ENCODE measurements at regions not wholly inside any gene's neighbourhood (a gene's known extent, or its start where the extent isn't known, plus 50 kb on each side); places are given as distances from the start of the nearest gene placed in this dataset.

DNA sequence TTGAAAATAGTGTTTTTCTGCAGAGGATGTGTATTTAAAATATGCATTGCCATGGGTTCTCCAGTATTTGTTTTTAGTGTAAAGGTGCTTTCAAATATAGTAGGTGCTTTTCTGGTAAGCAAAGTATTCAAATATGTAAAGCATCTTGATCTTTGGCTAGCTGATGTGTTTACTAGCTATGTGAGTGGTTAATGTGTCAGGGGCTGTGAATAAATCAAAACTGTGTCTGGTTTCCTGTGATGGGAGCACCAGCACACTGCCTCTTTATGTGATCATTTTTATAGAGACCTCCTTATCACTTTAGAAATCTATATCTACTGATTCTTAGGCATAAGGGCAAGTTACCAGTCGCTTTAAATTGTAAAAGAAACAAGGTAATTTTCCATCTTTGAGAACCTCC lies 388.9 kb upstream of the MAN1A1 start (continued):
- TF ChIP-seq, protein P1, sequence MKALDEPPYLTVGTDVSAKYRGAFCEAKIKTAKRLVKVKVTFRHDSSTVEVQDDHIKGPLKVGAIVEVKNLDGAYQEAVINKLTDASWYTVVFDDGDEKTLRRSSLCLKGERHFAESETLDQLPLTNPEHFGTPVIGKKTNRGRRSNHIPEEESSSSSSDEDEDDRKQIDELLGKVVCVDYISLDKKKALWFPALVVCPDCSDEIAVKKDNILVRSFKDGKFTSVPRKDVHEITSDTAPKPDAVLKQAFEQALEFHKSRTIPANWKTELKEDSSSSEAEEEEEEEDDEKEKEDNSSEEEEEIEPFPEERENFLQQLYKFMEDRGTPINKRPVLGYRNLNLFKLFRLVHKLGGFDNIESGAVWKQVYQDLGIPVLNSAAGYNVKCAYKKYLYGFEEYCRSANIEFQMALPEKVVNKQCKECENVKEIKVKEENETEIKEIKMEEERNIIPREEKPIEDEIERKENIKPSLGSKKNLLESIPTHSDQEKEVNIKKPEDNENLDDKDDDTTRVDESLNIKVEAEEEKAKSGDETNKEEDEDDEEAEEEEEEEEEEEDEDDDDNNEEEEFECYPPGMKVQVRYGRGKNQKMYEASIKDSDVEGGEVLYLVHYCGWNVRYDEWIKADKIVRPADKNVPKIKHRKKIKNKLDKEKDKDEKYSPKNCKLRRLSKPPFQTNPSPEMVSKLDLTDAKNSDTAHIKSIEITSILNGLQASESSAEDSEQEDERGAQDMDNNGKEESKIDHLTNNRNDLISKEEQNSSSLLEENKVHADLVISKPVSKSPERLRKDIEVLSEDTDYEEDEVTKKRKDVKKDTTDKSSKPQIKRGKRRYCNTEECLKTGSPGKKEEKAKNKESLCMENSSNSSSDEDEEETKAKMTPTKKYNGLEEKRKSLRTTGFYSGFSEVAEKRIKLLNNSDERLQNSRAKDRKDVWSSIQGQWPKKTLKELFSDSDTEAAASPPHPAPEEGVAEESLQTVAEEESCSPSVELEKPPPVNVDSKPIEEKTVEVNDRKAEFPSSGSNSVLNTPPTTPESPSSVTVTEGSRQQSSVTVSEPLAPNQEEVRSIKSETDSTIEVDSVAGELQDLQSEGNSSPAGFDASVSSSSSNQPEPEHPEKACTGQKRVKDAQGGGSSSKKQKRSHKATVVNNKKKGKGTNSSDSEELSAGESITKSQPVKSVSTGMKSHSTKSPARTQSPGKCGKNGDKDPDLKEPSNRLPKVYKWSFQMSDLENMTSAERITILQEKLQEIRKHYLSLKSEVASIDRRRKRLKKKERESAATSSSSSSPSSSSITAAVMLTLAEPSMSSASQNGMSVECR (CRISPR knock-in tag; IDR thresholded peaks at IDR 0.05; ENCODE audit: borderline replicate concordance) = no peak
- TF ChIP-seq, protein P2, sequence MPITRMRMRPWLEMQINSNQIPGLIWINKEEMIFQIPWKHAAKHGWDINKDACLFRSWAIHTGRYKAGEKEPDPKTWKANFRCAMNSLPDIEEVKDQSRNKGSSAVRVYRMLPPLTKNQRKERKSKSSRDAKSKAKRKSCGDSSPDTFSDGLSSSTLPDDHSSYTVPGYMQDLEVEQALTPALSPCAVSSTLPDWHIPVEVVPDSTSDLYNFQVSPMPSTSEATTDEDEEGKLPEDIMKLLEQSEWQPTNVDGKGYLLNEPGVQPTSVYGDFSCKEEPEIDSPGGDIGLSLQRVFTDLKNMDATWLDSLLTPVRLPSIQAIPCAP (CRISPR knock-in tag; IDR thresholded peaks at IDR 0.05) = no peak
- no peak for TF ChIP-seq NFATC4 (CRISPR knock-in tag; IDR thresholded peaks at IDR 0.05)
- TF ChIP-seq NR2C2 (CRISPR knock-in tag; IDR thresholded peaks at IDR 0.05) = no peak
- TF ChIP-seq, protein P3, sequence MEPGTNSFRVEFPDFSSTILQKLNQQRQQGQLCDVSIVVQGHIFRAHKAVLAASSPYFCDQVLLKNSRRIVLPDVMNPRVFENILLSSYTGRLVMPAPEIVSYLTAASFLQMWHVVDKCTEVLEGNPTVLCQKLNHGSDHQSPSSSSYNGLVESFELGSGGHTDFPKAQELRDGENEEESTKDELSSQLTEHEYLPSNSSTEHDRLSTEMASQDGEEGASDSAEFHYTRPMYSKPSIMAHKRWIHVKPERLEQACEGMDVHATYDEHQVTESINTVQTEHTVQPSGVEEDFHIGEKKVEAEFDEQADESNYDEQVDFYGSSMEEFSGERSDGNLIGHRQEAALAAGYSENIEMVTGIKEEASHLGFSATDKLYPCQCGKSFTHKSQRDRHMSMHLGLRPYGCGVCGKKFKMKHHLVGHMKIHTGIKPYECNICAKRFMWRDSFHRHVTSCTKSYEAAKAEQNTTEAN (CRISPR knock-in tag; IDR thresholded peaks at IDR 0.05) = no peak
- TF ChIP-seq OVOL2 (CRISPR knock-in tag; IDR thresholded peaks at IDR 0.05; ENCODE audit: borderline replicate concordance) = no peak
- no peak for TF ChIP-seq CREM (CRISPR knock-in tag; IDR thresholded peaks at IDR 0.05)
- no peak for TF ChIP-seq CREB1 (CRISPR knock-in tag; IDR thresholded peaks at IDR 0.05)
- TF ChIP-seq, protein P4, sequence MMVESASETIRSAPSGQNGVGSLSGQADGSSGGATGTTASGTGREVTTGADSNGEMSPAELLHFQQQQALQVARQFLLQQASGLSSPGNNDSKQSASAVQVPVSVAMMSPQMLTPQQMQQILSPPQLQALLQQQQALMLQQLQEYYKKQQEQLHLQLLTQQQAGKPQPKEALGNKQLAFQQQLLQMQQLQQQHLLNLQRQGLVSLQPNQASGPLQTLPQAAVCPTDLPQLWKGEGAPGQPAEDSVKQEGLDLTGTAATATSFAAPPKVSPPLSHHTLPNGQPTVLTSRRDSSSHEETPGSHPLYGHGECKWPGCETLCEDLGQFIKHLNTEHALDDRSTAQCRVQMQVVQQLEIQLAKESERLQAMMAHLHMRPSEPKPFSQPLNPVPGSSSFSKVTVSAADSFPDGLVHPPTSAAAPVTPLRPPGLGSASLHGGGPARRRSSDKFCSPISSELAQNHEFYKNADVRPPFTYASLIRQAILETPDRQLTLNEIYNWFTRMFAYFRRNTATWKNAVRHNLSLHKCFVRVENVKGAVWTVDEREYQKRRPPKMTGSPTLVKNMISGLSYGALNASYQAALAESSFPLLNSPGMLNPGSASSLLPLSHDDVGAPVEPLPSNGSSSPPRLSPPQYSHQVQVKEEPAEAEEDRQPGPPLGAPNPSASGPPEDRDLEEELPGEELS (CRISPR knock-in tag; IDR thresholded peaks at IDR 0.05) = no peak
- no peak for TF ChIP-seq ATF1 (CRISPR knock-in tag; IDR thresholded peaks at IDR 0.05)

DNA sequence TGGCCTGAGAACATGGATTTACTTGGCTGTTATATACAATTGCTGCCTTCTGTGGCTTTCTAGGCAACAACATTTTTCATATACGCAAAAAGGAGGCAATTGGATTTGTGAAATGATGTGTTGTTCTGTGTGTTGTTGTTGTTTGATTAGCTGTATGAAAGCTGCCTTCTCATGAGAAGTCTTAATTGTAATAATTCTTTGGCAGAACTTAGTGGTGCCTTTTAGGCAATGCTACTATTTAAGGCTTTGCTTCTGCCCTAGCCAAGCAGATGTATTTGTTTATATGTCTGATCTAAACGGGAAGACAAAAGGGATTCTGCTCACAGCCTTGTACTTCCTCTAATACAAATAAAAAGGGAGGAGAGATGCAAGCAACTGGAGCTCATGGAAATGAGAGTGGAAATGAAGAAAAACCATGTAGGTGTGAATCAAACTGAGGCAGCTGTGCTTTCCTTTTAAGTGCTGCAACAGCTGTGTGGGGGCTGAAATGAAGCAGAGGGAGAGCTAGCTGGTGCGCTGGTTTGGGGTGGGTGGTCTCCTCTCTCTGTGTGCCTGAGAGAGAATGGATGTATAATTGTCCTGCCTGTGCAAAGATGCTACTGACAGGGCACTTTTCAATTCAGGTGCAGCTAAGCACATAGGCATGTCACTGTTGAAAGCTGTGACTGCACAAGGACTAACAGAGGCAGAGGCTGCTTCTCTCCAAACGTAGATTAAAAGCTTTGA lies 386.9 kb upstream of the MAN1A1 start:
- CTCF ChIA-PET = no interaction called here
- Mint-ChIP-seq H3K9me3 (no peaks in the 10 kb centered on the region), H3K36me3 (no peaks in the 10 kb centered on the region), H3K27ac (no peak overlapping the region), H3K4me3 (no peak overlapping the region), H3K27me3 (ENCODE audit: low read depth) (no peaks in the 10 kb centered on the region), H3K4me1 (no peaks in the 10 kb centered on the region)
- DNase-seq (ENCODE audit: low spot score) (no peak), ATAC-seq (no peak)
- POLR2A ChIA-PET = no interaction called here
- TF ChIP-seq, protein P5, sequence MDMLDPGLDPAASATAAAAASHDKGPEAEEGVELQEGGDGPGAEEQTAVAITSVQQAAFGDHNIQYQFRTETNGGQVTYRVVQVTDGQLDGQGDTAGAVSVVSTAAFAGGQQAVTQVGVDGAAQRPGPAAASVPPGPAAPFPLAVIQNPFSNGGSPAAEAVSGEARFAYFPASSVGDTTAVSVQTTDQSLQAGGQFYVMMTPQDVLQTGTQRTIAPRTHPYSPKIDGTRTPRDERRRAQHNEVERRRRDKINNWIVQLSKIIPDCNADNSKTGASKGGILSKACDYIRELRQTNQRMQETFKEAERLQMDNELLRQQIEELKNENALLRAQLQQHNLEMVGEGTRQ (CRISPR knock-in tag; IDR thresholded peaks at IDR 0.05) = no peak
- TF ChIP-seq NFE2L1 (CRISPR knock-in tag; IDR thresholded peaks at IDR 0.05) = no peak
- TF ChIP-seq, protein P6, sequence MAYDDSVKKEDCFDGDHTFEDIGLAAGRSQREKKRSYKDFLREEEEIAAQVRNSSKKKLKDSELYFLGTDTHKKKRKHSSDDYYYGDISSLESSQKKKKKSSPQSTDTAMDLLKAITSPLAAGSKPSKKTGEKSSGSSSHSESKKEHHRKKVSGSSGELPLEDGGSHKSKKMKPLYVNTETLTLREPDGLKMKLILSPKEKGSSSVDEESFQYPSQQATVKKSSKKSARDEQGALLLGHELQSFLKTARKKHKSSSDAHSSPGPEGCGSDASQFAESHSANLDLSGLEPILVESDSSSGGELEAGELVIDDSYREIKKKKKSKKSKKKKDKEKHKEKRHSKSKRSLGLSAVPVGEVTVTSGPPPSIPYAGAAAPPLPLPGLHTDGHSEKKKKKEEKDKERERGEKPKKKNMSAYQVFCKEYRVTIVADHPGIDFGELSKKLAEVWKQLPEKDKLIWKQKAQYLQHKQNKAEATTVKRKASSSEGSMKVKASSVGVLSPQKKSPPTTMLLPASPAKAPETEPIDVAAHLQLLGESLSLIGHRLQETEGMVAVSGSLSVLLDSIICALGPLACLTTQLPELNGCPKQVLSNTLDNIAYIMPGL (CRISPR knock-in tag; IDR thresholded peaks at IDR 0.05) = no peak
- TF ChIP-seq ZNF416 (CRISPR knock-in tag; IDR thresholded peaks at IDR 0.05) = no peak
- TF ChIP-seq, protein P2 (CRISPR knock-in tag; IDR thresholded peaks at IDR 0.05) = no peak
- TF ChIP-seq TCF7 (CRISPR knock-in tag; IDR thresholded peaks at IDR 0.05; ENCODE audit: low read depth) = no peak
- TF ChIP-seq, protein P7, sequence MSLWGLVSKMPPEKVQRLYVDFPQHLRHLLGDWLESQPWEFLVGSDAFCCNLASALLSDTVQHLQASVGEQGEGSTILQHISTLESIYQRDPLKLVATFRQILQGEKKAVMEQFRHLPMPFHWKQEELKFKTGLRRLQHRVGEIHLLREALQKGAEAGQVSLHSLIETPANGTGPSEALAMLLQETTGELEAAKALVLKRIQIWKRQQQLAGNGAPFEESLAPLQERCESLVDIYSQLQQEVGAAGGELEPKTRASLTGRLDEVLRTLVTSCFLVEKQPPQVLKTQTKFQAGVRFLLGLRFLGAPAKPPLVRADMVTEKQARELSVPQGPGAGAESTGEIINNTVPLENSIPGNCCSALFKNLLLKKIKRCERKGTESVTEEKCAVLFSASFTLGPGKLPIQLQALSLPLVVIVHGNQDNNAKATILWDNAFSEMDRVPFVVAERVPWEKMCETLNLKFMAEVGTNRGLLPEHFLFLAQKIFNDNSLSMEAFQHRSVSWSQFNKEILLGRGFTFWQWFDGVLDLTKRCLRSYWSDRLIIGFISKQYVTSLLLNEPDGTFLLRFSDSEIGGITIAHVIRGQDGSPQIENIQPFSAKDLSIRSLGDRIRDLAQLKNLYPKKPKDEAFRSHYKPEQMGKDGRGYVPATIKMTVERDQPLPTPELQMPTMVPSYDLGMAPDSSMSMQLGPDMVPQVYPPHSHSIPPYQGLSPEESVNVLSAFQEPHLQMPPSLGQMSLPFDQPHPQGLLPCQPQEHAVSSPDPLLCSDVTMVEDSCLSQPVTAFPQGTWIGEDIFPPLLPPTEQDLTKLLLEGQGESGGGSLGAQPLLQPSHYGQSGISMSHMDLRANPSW (CRISPR knock-in tag; conservative IDR thresholded peaks at IDR 0.05; ENCODE audit: low read depth) = no peak
- TF ChIP-seq, protein P8, sequence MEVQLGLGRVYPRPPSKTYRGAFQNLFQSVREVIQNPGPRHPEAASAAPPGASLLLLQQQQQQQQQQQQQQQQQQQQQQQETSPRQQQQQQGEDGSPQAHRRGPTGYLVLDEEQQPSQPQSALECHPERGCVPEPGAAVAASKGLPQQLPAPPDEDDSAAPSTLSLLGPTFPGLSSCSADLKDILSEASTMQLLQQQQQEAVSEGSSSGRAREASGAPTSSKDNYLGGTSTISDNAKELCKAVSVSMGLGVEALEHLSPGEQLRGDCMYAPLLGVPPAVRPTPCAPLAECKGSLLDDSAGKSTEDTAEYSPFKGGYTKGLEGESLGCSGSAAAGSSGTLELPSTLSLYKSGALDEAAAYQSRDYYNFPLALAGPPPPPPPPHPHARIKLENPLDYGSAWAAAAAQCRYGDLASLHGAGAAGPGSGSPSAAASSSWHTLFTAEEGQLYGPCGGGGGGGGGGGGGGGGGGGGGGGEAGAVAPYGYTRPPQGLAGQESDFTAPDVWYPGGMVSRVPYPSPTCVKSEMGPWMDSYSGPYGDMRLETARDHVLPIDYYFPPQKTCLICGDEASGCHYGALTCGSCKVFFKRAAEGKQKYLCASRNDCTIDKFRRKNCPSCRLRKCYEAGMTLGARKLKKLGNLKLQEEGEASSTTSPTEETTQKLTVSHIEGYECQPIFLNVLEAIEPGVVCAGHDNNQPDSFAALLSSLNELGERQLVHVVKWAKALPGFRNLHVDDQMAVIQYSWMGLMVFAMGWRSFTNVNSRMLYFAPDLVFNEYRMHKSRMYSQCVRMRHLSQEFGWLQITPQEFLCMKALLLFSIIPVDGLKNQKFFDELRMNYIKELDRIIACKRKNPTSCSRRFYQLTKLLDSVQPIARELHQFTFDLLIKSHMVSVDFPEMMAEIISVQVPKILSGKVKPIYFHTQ (CRISPR knock-in tag; IDR thresholded peaks at IDR 0.05) = no peak
- no peak for TF ChIP-seq NR2C2 (CRISPR knock-in tag; IDR thresholded peaks at IDR 0.05)
